GM19324 (cell line): ENCODE measurements at regions not wholly inside any gene's neighbourhood (a gene's known extent, or its start where the extent isn't known, plus 50 kb on each side); places are given as distances from the start of the nearest gene placed in this dataset.

ENCODE experiments used
- ATAC-seq: cut with Tn5 transposase; IDR thresholded peaks from one replicate; pipeline ENCODE4 v1.9.1; 2021; ENCODE audit warnings: mild to moderate bottlenecking, moderate library complexity; ENCODE audit not compliant: unreplicated experiment, low FRiP score

- no peak for ATAC-seq
Measured at GRCh38 chr20:21653628-21654027, 51.8 kb upstream of the PAX1 start.

DNA sequence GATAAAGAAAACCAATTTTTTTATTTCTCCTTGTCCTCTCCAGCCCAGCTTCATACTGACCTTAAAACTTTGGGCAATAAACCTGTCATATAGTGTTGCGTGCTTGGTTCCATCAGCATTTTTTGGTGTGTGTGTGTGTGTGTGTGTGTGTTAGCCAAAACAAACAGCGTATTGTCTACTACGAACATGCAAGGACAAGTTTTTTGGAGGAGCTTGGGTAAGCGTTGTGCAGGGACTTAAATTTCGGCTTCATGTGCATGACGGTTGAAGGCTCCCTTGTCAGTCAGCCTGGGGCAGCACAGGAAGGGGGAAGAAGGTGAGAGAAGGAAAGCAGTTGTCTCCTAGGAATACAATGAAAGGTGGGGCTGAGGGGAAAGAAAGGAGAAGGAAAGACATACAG, 62.0 kb upstream of the PAX1 start:
- ATAC-seq: no peak

DNA sequence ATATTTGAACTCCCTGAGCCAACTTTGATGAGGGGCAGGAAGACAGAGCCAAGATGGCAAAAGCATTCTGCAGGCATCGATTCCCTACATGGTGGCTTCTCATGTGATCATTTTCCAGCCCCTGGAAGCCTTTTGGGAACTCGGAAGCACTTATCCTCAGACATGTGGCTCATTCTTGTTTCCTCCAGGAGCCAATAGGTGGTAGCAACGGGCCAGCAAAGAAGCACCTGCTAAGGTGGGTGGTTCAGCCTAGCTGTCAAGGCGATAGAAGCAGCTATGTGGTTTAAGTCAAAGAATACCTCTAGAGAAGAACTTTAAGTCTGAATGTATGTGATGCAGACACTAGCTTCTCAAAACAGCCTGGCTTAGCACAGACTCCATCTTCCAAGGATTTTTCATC, 64.9 kb upstream of the PAX1 start:
- ATAC-seq: no peak

GRCh38 chr20:21633829-21634228, 71.6 kb upstream of the PAX1 start:
- no peak for ATAC-seq

DNA sequence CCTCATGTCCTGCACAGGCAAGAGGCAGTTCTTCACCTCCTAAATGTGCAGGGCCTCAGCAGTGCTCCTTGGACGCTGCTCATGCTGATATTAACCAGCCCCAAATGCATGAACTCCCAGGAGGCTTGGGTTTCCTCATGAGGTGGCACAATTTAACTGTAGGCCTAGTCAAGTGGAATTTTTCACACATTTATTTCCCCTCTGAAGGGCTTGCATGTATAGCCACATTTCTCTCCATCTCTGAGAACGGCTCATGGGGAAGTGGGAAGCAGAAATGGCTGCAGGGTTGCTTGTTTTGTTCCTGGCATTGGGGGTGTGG, 72.8 kb upstream of the PAX1 start:
- ATAC-seq: no peak

GRCh38 chr20:21632031-21632734, 73.3 kb upstream of the PAX1 start:
- no peak for ATAC-seq

- ATAC-seq: no peak
Measured at GRCh38 chr20:21628800-21629199, 76.7 kb upstream of the PAX1 start.

DNA sequence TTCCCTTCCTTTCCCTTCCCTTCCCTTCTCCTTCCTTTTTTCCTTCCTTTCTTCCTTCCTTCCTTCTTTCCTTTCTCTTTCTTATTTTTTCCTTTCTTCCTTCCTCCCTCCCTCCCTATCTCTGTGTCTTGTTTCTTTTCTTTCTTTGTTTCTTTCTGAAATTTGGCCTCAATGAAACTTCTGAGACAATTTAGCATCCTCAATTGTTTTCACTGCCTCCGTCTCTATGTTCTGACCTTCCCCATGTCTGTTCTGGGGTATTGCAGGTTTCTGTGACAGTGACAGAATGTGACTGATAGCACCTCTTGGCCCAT, 81.7 kb upstream of the PAX1 start:
- no peak for ATAC-seq

DNA sequence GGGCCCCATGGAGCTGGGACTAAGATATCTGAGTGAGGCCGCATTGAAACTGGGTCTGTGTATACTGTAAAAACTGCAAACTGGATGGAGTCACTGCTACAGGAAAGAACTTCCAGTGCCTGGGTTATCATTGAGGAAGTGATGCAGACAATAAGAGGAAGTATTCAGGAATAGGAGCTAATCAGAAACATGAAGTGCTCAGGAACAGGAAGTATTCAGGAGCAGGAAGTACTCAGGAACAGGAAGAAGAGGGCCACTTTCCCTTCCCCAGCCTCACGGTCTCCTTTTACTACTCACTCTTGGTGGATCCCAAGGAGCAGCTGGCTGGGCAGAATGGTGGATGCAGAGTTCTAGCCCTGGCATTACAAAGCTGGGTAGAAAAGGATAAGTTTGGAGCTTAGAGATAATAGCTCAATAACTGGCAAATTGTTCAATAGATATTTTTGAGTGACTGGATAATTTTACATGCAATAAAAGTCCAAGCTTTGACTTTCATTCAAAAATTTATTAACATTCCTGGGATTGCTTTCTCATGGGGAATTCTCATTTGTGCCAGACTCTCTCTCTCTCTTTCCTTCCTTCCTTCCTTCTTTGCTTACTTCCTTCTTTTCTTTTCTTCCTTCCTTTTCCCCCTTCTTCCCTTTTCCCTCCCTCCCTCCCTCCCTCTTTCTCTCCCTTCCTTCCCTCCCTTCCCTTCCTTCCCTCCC, 82.2 kb upstream of the PAX1 start:
- no peak for ATAC-seq

DNA sequence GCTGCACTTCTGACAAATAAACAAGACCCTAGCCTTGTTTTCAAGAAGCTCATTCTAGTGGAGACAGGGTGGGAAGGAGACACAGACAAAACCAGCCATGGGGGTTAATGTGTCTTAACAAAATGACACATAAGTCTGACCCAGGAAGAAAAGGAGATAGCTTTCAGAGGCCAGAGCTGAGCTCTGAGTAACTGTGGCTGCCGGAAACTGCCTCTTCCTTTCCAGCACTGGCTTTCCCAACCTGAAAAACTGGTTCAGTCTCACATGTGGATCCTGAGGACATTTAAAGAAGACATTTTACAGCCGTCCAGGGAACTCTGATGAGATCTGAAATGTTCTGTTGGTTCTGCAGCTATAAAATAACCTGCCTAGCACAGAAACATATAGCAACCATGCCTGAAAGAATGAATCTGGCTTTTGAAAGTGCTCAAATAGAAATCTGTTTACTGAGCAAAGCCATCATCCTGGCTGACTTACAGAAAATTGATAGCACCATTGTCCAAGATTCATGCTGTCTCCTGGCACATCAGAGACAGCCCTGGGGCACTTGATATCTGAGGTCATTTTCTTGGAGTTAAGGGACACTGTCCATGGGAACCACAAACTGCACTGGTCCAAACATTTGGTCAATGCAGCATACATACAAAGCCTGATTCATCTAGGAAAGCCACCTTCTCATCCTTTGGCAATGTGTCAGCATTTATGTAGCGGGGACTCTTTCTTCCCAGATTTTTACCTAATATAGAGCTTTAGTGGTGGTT, 83.2 kb upstream of the PAX1 start:
- no peak for ATAC-seq

GRCh38 chr20:21618759-21619416, 86.6 kb upstream of the PAX1 start:
- ATAC-seq: no peak

DNA sequence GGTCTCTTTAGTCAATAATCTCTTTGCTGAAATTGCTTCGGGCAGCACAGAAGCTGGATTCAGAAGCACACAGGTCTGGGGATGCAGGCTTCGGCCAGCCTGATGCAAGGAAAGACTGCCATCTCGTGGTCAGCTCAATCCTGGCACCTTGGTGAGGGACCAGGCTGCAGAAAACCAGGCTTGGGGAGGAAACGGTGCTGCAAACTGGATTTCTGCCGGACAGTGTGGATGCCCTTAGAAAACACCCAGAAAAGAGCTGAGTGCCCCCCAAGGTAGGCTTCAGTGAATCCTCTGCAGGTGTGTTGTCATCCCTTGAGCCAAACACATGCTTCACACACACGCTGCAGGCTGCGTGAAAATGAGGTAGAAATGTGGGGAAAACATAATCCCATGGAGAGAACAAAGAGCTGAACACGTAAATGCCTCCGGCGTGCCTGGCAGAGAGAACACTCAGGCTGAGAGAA, 89.8 kb upstream of the PAX1 start:
- ATAC-seq: peak; percentile 56

DNA sequence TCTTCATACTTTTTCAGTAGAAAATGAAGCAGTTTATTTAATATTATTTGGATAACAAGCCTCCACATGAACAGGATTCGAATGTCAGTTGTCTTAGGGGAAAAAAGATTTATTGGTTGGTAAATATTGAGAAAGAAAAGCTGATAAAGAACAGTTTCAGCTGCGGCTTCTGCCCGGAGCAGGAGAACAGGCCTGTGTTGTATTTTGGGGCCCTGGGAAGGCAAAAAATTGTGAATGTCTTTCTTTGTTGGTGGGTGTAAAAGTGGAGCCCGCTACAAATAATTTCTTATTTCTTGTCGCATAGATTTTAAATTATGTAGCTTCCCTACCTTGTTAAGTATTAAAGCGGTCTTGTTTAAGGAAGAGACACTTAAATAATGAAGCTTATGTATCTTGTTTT, 90.5 kb upstream of the PAX1 start:
- no peak for ATAC-seq

GRCh38 chr20:21613512-21613911, 92.0 kb upstream of the PAX1 start:
- ATAC-seq: no peak

DNA sequence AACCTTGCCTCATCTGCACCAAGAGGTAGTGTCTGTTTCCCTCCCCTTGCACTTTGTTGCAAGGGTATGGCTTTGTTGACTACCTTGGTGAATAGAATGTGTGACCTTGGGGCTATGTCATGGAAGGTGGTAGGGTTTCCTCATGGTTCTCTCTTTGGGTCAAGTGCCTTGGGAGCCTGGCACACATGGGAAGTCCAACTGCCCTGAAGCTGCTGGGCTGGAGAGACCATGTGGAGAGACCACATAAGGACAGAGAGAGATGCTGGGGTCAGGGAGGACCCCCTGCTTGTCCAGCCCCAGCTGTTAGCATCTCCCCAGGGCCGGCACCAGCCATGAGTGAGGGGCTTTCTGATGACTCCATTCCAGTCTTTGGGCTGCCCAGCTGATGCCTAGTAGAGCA, 95.5 kb upstream of the PAX1 start:
- ATAC-seq: no peak

GRCh38 chr20:21609221-21609620, 95.4 kb upstream of the NKX2-2 start:
- no peak for ATAC-seq

GRCh38 chr20:21608777-21609176, 94.9 kb upstream of the NKX2-2 start:
- ATAC-seq: no peak

DNA sequence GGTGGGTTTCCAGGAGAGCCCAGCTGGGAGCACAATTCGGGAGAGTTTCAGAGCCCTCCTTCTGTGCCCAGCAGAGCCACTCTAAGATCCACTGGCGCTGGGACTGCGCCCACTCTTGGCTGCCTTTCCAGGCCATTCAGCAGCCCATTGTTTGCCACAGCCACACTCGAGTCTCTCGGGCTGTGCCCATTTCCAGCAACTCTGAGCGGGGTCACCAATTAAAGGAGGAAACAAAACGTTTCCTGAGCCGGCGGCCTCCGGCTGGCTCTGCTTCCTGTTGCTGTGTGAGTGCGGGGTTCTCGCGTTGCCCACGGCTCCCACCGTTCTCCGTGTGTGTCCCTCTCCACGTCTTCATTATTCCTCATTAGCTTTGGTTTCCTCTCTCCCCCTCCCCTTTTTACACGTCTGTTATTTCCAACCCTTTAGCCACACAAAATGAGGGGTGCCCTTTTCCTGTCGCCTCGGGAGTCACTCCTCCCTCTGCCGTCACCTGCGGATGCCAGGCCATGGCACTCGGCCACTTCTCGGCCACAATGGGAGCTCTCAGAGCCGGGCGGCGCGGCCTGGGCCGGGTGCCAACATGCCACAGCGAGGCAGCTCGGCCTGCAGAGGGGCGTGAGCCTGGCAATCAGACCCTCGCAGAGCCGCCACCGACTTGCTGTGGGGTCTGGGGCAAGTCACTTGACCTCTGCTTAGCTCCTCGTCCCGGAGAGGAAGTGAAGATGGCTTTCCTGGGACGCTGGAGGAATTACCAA, 94.3 kb upstream of the NKX2-2 start:
- no peak for ATAC-seq

- ATAC-seq: no peak
Measured at GRCh38 chr20:21601799-21602198, 87.9 kb upstream of the NKX2-2 start.

DNA sequence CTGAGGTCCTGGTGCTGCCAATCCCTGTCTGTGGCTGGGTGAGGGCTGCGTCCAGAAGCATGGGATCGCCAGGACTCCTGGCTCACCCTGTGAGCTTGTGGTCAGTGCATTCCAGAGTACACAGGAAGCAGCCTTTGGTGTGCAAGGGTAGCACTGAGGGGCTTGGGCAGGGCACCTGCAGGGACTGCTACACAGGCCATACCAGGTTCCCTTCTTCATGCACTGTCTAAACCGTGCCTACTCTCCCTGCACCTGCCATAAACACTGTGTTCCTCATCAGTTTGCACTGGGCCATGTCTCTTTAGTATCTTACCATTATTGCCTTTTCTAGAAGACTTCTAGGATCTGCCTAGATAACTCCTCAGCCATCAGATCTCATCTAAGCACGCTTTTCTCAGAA, 72.8 kb upstream of the NKX2-2 start:
- no peak for ATAC-seq
